Brain microvascular endothelial cell (primary cell): ENCODE measurements at regions not wholly inside any gene's neighbourhood (a gene's known extent, or its start where the extent isn't known, plus 50 kb on each side); places are given as distances from the start of the nearest gene placed in this dataset.
A peak's percentile ranks its signal among the peaks of the same experiment; 100 is the strongest.

Experiments
- DNase-seq: peaks from one replicate; pipeline ENCODE4 v3.0.0-alpha.2; 2020
- H3K27ac ChIP-seq: fragments of 250-450 bp; sonication (Bioruptor Pico); 2 replicates; pipeline ENCODE4 v1.5.1; 2020; ENCODE audit warnings: mild to moderate bottlenecking, moderate library complexity
- H3K27me3 ChIP-seq: fragments of 250-450 bp; sonication (Bioruptor Pico); replicated peaks from 2 replicates; pipeline ENCODE4 v1.5.1; 2020; ENCODE audit warnings: mild to moderate bottlenecking
- H3K36me3 ChIP-seq: fragments of 250-450 bp; sonication (Bioruptor Pico); replicated peaks from 2 replicates; pipeline ENCODE4 v1.5.1; 2020; ENCODE audit warnings: mild to moderate bottlenecking
- H3K4me3 ChIP-seq: 2 replicates; pipeline ENCODE4 v1.5.1; 2011; ENCODE audit warnings: low read depth, mild to moderate bottlenecking, control low read depth, low read length, moderate library complexity
- CTCF ChIP-seq: IDR thresholded peaks from 2 replicates; pipeline ENCODE4 v1.5.1; 2011; ENCODE audit warnings: low read depth, mild to moderate bottlenecking, moderate library complexity, low read length, control low read depth, inconsistent platforms; ENCODE audit errors: missing control alignments
- in situ Hi-C: cut with HindIII; loops from 2 replicates; pipeline ENCODE4 v1.10.0; 2017; ENCODE audit warnings: low sequenced_read_pairs, low pct_ligation_motif_present

DNA sequence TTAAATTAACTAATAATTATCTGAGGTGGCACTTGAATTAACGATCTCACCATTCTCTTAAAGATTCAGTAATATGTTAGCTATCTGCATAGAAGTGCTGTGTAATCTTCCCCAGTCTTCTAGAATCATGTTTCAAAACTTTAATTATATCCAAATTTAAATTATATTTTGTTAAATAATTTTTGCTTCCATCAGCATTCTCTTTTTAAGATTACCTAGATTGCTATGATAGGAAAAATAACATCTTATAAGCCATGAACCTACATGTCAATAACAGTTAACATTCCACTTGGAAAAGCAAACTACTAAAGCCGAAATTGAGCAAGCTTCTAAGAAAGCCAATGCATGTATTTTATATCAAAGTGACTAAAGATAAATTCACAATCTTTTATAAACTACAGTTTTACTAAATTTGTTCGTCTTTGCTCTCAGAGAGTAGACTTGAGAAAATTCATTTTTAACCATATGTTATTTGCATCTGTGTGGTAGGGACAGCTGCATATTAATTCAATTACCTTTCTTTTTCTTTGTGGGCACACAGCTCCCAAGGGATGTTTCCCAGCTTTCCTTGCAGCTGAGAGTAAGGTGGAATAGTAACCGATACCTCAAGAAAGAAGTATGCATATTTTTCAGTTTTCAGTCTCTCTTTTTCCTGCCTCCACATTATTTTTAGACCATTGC, 105.4 kb upstream of the ABCB5 start:
- in situ Hi-C loops = no loop called here

DNA sequence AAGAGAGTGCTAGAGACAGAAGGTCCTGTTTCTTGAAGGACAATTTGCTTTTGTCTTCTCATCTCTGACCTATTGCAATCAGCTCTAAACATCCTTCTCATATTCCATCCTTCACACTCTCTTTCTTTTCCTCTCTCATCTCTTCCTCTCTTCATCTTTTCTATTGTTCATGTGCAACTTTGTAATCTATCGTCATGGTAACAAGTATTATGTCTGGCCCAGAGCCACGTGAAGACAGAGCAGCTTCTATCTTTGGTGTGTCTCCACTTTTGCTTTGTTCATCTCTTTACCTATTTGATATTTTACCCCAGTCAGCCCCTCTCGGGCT, 104.9 kb upstream of the ABCB5 start:
- TF ChIP-seq CTCF = no peak
- Histone ChIP-seq H3K27me3 (no peaks in the 10 kb centered on the region), H3K27ac (no peak overlapping the region), H3K36me3 (no peaks in the 10 kb centered on the region), H3K4me3 (no peak overlapping the region)
- in situ Hi-C loops = no loop called here
- DNase-seq = no peak

More for the DNA sequence above, 105.4 kb upstream of the ABCB5 start:
- H3K4me3 ChIP-seq = no peak overlapping the region
- TF ChIP-seq CTCF = no peak
- H3K27me3 ChIP-seq = no peaks in the 10 kb centered on the region
- no peak for DNase-seq
- no peak overlapping the region for H3K27ac ChIP-seq
- no peaks in the 10 kb centered on the region for H3K36me3 ChIP-seq

- in situ Hi-C loops = no loop called here
- DNase-seq = no peak
- Histone ChIP-seq H3K36me3 (no peaks in the 10 kb centered on the region), H3K27ac (no peak overlapping the region), H3K4me3 (no peak overlapping the region), H3K27me3 (no peaks in the 10 kb centered on the region)
- TF ChIP-seq CTCF = no peak
Measured at GRCh38 chr7:20513341-20513740, 102.1 kb upstream of the ABCB5 start.

- in situ Hi-C loops = no loop called here
- H3K36me3 ChIP-seq = no peaks in the 10 kb centered on the region
- H3K27me3 ChIP-seq = no peaks in the 10 kb centered on the region
- no peak for TF ChIP-seq CTCF
- H3K27ac ChIP-seq = no peak overlapping the region
- no peak overlapping the region for H3K4me3 ChIP-seq
- no peak for DNase-seq
Measured at GRCh38 chr7:20513897-20514296, 101.6 kb upstream of the ABCB5 start.

DNA sequence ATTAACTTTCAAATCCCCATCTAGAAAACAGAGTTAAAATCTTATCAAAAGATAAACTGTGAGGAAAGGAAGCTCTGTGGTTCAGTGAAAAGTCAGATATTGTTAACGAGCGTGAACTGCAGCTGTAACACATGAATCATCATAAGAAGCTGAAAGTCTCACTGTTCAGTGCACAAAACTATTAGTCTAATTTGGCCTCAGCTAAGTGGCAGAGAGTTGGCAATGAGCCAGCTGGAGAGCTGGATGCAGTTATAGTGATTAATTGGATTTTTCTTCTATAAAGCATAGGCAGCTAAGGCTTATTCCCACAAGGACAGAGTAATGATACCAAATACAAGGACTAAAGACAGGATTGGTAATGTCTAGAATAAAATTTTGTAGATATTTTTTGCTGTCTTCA, 101.1 kb upstream of the ABCB5 start:
- no peak overlapping the region for H3K4me3 ChIP-seq
- in situ Hi-C loops = no loop called here
- no peak for TF ChIP-seq CTCF
- no peak overlapping the region for H3K27ac ChIP-seq
- H3K27me3 ChIP-seq = no peaks in the 10 kb centered on the region
- DNase-seq = peak; percentile 2
- no peaks in the 10 kb centered on the region for H3K36me3 ChIP-seq

GRCh38 chr7:20519645-20520044, 95.8 kb upstream of the ABCB5 start:
- in situ Hi-C loops = no loop called here
- H3K36me3 ChIP-seq = no peaks in the 10 kb centered on the region
- H3K27ac ChIP-seq = no peak overlapping the region
- DNase-seq = no peak
- no peak overlapping the region for H3K4me3 ChIP-seq
- no peaks in the 10 kb centered on the region for H3K27me3 ChIP-seq
- TF ChIP-seq CTCF = no peak
